ENCODE measurements at regions not wholly inside any gene's neighbourhood (a gene's known extent, or its start where the extent isn't known, plus 50 kb on each side); places are given as distances from the start of the nearest gene placed in this dataset.

- Histone ChIP-seq H3K36me3 (no peaks in the 10 kb centered on the region), H3K4me3 (no peak overlapping the region), H3K9me3 (peaks cover 0 to 16% (median 5%) of the 10 kb centered on the region in 12 donors), H3K27me3 (no peaks in the 10 kb centered on the region), H3K27ac (no peak overlapping the region), H3K4me1 (no peaks in the 10 kb centered on the region)
- DNase-seq: no peak
- TF ChIP-seq POLR2A (IDR thresholded peaks at IDR 0.05): no peak
- TF ChIP-seq, protein P1, sequence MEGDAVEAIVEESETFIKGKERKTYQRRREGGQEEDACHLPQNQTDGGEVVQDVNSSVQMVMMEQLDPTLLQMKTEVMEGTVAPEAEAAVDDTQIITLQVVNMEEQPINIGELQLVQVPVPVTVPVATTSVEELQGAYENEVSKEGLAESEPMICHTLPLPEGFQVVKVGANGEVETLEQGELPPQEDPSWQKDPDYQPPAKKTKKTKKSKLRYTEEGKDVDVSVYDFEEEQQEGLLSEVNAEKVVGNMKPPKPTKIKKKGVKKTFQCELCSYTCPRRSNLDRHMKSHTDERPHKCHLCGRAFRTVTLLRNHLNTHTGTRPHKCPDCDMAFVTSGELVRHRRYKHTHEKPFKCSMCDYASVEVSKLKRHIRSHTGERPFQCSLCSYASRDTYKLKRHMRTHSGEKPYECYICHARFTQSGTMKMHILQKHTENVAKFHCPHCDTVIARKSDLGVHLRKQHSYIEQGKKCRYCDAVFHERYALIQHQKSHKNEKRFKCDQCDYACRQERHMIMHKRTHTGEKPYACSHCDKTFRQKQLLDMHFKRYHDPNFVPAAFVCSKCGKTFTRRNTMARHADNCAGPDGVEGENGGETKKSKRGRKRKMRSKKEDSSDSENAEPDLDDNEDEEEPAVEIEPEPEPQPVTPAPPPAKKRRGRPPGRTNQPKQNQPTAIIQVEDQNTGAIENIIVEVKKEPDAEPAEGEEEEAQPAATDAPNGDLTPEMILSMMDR (IDR thresholded peaks at IDR 0.05): no peak
- intact Hi-C loops (cut with DNase I): no loop called here
- 77 to 84% (median 79%) methylated on average over 3 of the region's 3 CpGs for WGBS, 4 donors
- no peak for ATAC-seq
These were observed 59.4 kb upstream of the TMC3 start for GRCh38 chr15:81433462-81433861.

DNA sequence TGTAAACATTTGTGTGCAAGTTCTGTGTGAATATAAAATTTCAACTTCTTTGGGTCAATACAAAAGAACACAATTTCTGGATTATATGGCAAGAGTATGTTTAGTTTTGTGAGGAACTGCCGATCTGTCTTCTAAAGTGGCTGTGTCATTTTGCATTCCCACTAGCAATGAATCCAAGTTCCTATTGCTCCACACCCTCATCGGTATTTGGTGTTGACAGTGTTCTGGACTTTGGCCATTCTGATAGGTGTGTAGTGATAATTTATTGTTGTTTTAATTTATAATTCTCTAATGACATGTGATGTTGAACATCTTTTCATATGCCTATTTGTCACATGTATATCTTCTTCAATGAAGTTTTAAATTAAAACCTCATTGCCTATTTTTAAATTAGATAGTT lies 58.2 kb upstream of the TMC3 start:
- DNase-seq (no peak), ATAC-seq (no peak)
- no peaks in the 10 kb centered on the region for H3K36me3 ChIP-seq
- no peaks in the 10 kb centered on the region for H3K4me1 ChIP-seq
- peaks cover 0 to 16% (median 5%) of the 10 kb centered on the region in 12 donors for H3K9me3 ChIP-seq
- TF ChIP-seq, protein P1 (IDR thresholded peaks at IDR 0.05): no peak
- no peak for TF ChIP-seq POLR2A (IDR thresholded peaks at IDR 0.05)
- H3K27ac ChIP-seq: no peak overlapping the region
- WGBS, 4 donors: 33 to 55% (median 48%) methylated on average over 2 of the region's 2 CpGs
- intact Hi-C loops (cut with DNase I): no loop called here
- no peak overlapping the region for H3K4me3 ChIP-seq
- no peaks in the 10 kb centered on the region for H3K27me3 ChIP-seq

DNA sequence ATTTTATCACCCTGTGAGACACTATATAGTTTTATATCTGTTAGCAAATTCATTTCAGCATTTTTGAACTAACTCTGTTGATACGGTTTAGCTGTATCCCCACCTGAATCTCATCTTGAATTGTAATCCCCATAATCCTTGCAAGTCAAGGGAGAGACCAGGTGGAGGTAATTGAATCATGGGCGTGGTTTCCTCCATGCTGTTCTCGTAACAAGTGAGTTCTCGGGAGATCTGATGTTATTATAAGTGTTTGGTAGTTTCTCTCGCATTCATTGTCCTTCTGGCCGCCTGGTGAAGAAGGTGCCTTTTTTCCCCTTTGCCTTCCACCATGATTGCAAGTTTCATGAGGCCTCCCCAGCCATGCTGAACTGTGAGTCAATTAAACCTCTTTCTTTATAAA lies 53.2 kb upstream of the TMC3 start:
- Histone ChIP-seq H3K27ac (no peak overlapping the region), H3K9me3 (peaks cover 0 to 16% (median 5%) of the 10 kb centered on the region in 12 donors), H3K4me3 (no peak overlapping the region), H3K27me3 (no peaks in the 10 kb centered on the region), H3K36me3 (no peaks in the 10 kb centered on the region), H3K4me1 (no peaks in the 10 kb centered on the region)
- TF ChIP-seq POLR2A (IDR thresholded peaks at IDR 0.05): no peak
- TF ChIP-seq, protein P1 (IDR thresholded peaks at IDR 0.05): no peak
- intact Hi-C loops (cut with DNase I): no loop called here
- DNase-seq (no peak), ATAC-seq (no peak)
- WGBS, 4 donors: 77 to 83% (median 82%) methylated on average over 6 of the region's 6 CpGs

DNA sequence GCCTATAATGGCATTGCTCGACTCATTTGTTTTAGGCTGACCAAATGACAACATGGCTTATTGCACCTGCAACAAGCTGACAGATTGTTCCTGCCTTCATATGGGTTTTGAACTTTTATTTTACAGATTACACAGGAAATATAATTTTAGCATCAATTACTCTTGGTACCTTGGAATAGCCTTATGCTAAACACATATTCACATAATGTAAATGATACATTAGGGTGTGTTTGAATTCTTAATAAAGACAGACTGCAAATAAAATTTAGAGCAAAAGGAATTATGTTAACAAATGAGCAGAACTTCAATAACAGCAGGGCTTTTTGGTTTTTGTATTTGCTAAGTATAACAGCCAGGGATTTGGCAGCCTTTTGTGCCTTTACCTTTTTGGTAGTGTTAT lies 51.9 kb upstream of the TMC3 start:
- no peak for DNase-seq
- intact Hi-C loops (cut with DNase I): no loop called here
- WGBS, 4 donors: 86 to 89% (median 87%) methylated on average over 1 of the region's 1 CpG
- peaks cover 0 to 14% (median 4%) of the 10 kb centered on the region in 12 donors for H3K9me3 ChIP-seq
- TF ChIP-seq, protein P1 (IDR thresholded peaks at IDR 0.05): no peak
- TF ChIP-seq POLR2A (IDR thresholded peaks at IDR 0.05): no peak
- no peak overlapping the region for H3K27ac ChIP-seq
- no peaks in the 10 kb centered on the region for H3K36me3 ChIP-seq
- H3K4me1 ChIP-seq: no peaks in the 10 kb centered on the region
- no peaks in the 10 kb centered on the region for H3K27me3 ChIP-seq
- ATAC-seq: no peak
- no peak overlapping the region for H3K4me3 ChIP-seq
